Panc1 (cell line): ENCODE measurements at regions not wholly inside any gene's neighbourhood (a gene's known extent, or its start where the extent isn't known, plus 50 kb on each side); places are given as distances from the start of the nearest gene placed in this dataset.

Experiments
- CTCF ChIP-seq: fragments of 450-650 bp; IDR thresholded peaks from 2 replicates; pipeline ENCODE4 v1.5.1; 2017; ENCODE audit warnings: mild to moderate bottlenecking
- POLR2AphosphoS5 ChIP-seq: IDR thresholded peaks from 2 replicates; pipeline ENCODE4 v1.6.1; 2012; ENCODE audit warnings: mild to moderate bottlenecking, low read depth, low read length, moderate library complexity
- SIN3A ChIP-seq: IDR thresholded peaks from 2 replicates; pipeline ENCODE4 v1.6.1; 2012; ENCODE audit warnings: low read depth, mild to moderate bottlenecking, low read length, moderate library complexity, borderline replicate concordance; ENCODE audit not compliant: insufficient read depth

- TF ChIP-seq POLR2AphosphoS5 (no peak), CTCF (no peak), SIN3A (no peak)
Observed at GRCh38 chr17:77450742-77451244, 310.0 kb downstream of the SEC14L1 start.
